Activated CD4-positive, CD25-positive, alpha-beta regulatory T cell treated with anti-CD3 and anti-CD28 coated beads, Interleukin-2, amount 50 U/mL, for 72 hours (primary cell): ENCODE measurements at regions not wholly inside any gene's neighbourhood (a gene's known extent, or its start where the extent isn't known, plus 50 kb on each side); places are given as distances from the start of the nearest gene placed in this dataset.

Experiments
- DNase-seq: peaks from one replicate; pipeline ENCODE4 v3.0.0; 2021

GRCh38 chr16:11476676-11477075 is 110.0 kb downstream of the LITAF start:
- no peak for DNase-seq

GRCh38 chr16:11478431-11479119 is 108.1 kb downstream of the LITAF start:
- no peak for DNase-seq

- no peak for DNase-seq
These were observed 106.8 kb downstream of the LITAF start for GRCh38 chr16:11479916-11480315.

GRCh38 chr16:11480634-11481033 is 106.1 kb downstream of the LITAF start:
- no peak for DNase-seq

- no peak for DNase-seq
These were observed 104.7 kb downstream of the LITAF start for GRCh38 chr16:11481987-11482386.

GRCh38 chr16:11482946-11483748 is 103.6 kb downstream of the LITAF start:
- DNase-seq: no peak

GRCh38 chr16:11484691-11485258 is 101.9 kb downstream of the LITAF start:
- no peak for DNase-seq

- DNase-seq: no peak
These were observed 101.0 kb downstream of the LITAF start for GRCh38 chr16:11485676-11486075.

GRCh38 chr16:11487289-11487688 is 99.4 kb downstream of the LITAF start:
- DNase-seq: no peak

- no peak for DNase-seq
These were observed 98.4 kb downstream of the LITAF start for GRCh38 chr16:11488304-11488703.

- no peak for DNase-seq
These were observed 95.2 kb downstream of the LITAF start for GRCh38 chr16:11491524-11491923.

- no peak for DNase-seq
These were observed 93.8 kb downstream of the LITAF start for GRCh38 chr16:11492808-11493530.

GRCh38 chr16:11493531-11493929 is 93.2 kb downstream of the LITAF start:
- no peak for DNase-seq

- DNase-seq: no peak
These were observed 92.7 kb downstream of the LITAF start for GRCh38 chr16:11494029-11494428.

GRCh38 chr16:11494433-11494832 is 92.3 kb downstream of the LITAF start:
- DNase-seq: no peak

- DNase-seq: no peak
These were observed 91.7 kb downstream of the LITAF start for GRCh38 chr16:11495066-11495407.
